Right lobe of liver (tissue), 4 donors: ENCODE measurements at regions not wholly inside any gene's neighbourhood (a gene's known extent, or its start where the extent isn't known, plus 50 kb on each side); places are given as distances from the start of the nearest gene placed in this dataset.

Experiments used
- POLR2A ChIP-seq: fragments of 450-650 bp; IDR thresholded peaks from one replicate; pipeline ENCODE4 v1.6.1; 2017; ENCODE audit warnings: antibody characterized with exemption, mild to moderate bottlenecking
- TF ChIP-seq, protein P1 (sequence below), 4 donors: fragments of 200-600 bp in 3 of 4; fragments of 450-650 bp in 1 of 4; IDR thresholded peaks; one replicate each; pipeline versions ENCODE4 v1.5.1 to v1.8.0; 2016 to 2022; ENCODE audit warnings: antibody characterized with exemption in 4 of 4, mild to moderate bottlenecking in 2 of 4
- donor health status: DM: no; HTN: no; CAD: no.
- donor health status: DM: no; HTN: no; CAD: no.
- donor health status: DM: no; HTN: yes; CAD: no.

DNA sequence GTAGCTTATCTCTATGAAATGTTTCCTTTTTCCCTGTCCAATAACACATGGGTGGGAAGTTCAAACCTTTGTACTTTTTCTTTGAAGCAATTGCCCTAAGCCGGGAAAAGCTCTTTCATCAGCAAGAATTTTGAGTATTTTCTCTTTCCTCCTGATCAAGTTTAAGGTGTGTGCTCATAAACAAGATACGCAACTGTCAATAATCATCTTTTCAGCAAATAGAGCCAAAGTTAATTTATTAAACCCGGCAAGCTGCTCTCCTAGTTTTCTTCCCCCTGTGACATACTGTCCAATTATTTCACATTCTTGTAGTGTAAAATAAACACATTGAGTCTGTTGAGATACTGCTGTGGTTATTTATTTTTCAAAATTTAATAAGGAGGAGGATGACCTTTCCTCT lies 194.4 kb downstream of the EDN1 start:
- TF ChIP-seq, protein P1, sequence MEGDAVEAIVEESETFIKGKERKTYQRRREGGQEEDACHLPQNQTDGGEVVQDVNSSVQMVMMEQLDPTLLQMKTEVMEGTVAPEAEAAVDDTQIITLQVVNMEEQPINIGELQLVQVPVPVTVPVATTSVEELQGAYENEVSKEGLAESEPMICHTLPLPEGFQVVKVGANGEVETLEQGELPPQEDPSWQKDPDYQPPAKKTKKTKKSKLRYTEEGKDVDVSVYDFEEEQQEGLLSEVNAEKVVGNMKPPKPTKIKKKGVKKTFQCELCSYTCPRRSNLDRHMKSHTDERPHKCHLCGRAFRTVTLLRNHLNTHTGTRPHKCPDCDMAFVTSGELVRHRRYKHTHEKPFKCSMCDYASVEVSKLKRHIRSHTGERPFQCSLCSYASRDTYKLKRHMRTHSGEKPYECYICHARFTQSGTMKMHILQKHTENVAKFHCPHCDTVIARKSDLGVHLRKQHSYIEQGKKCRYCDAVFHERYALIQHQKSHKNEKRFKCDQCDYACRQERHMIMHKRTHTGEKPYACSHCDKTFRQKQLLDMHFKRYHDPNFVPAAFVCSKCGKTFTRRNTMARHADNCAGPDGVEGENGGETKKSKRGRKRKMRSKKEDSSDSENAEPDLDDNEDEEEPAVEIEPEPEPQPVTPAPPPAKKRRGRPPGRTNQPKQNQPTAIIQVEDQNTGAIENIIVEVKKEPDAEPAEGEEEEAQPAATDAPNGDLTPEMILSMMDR (IDR thresholded peaks at IDR 0.05), result no peak
- no peak for TF ChIP-seq POLR2A
